Osteoblast (primary cell): ENCODE measurements at regions not wholly inside any gene's neighbourhood (a gene's known extent, or its start where the extent isn't known, plus 50 kb on each side); places are given as distances from the start of the nearest gene placed in this dataset.

ENCODE experiments used
- DNase-seq: peaks from one replicate; pipeline ENCODE4 v3.0.0; 2011; ENCODE audit warnings: low spot score, mixed read lengths; ENCODE audit not compliant: insufficient read length; ENCODE audit errors: missing footprints
- H2AFZ ChIP-seq: 2 replicates; pipeline ENCODE4 v1.6.0; 2011; ENCODE audit warnings: mild to moderate bottlenecking, low read length
- H3K27ac ChIP-seq: 2 replicates; pipeline ENCODE4 v1.5.1; 2011; ENCODE audit warnings: mild to moderate bottlenecking, low read depth, low read length, moderate library complexity
- H3K27me3 ChIP-seq: 2 replicates; pipeline ENCODE4 v1.6.0; 2012; ENCODE audit warnings: mild to moderate bottlenecking, control low read depth, inconsistent platforms, low read length, moderate library complexity; ENCODE audit not compliant: insufficient read depth
- H3K36me3 ChIP-seq: 2 replicates; pipeline ENCODE4 v1.5.1; 2011; ENCODE audit warnings: mild to moderate bottlenecking, low read length, control low read depth, moderate library complexity; ENCODE audit not compliant: insufficient read depth
- H3K4me1 ChIP-seq: 2 replicates; pipeline ENCODE4 v1.5.1; 2011; ENCODE audit warnings: mild to moderate bottlenecking, low read length, control low read depth, moderate library complexity; ENCODE audit not compliant: insufficient read depth
- H3K4me2 ChIP-seq: 2 replicates; pipeline ENCODE4 v1.6.0; 2011; ENCODE audit warnings: mild to moderate bottlenecking, low read length; ENCODE audit not compliant: insufficient read depth
- H3K4me3 ChIP-seq: fragments of 200-600 bp; sonication (generic); 3 replicates; pipeline ENCODE4 v1.5.1; 2012; ENCODE audit warnings: mild to moderate bottlenecking, low read length, inconsistent platforms; ENCODE audit not compliant: insufficient read depth
- H3K79me2 ChIP-seq: 2 replicates; pipeline ENCODE4 v1.6.0; 2012; ENCODE audit warnings: mild to moderate bottlenecking, low read length, control low read depth, inconsistent platforms; ENCODE audit not compliant: insufficient read depth
- H3K9me3 ChIP-seq: 2 replicates; pipeline ENCODE4 v1.5.1; 2011; ENCODE audit warnings: low read depth, low read length, control low read depth
- H4K20me1 ChIP-seq: 2 replicates; pipeline ENCODE4 v1.6.0; 2012; ENCODE audit warnings: mild to moderate bottlenecking, low read length, control low read depth; ENCODE audit not compliant: insufficient read depth
- TF ChIP-seq, protein P1 (sequence below): IDR thresholded peaks from 2 replicates; pipeline ENCODE4 v1.5.1; 2011; ENCODE audit warnings: mild to moderate bottlenecking, low read depth, low read length, moderate library complexity; ENCODE audit errors: extremely low read depth

DNA sequence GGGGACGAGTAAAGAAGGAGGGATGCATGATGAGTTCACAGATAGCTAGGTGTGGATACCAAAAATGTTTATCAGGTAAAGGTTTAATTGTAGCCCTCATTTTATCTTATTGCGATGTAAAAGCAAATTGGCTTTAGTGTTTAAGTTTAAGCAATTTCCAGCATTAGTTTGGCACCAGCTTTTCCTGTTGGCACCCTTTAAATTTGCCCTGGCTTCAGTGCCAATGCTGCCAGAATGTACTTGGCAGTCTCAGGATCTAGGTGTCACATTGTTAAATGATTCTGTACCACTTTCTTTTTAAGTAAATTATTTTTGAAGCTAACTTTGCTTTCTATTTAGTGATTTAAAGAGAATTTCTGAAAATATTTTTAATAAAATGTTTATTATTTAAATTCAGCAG, 681.8 kb downstream of the PCDH18 start:
- Histone ChIP-seq H3K4me3 (no peak overlapping the region), H4K20me1 (no peaks in the 10 kb centered on the region), H3K4me2 (no peak overlapping the region), H3K27ac (no peak overlapping the region), H3K27me3 (no peaks in the 10 kb centered on the region), H3K4me1 (no peaks in the 10 kb centered on the region), H3K9me3 (no peaks in the 10 kb centered on the region), H3K36me3 (no peaks in the 10 kb centered on the region), H3K79me2 (no peaks in the 10 kb centered on the region), H2AFZ (no peak overlapping the region)
- no peak for DNase-seq
- TF ChIP-seq, protein P1, sequence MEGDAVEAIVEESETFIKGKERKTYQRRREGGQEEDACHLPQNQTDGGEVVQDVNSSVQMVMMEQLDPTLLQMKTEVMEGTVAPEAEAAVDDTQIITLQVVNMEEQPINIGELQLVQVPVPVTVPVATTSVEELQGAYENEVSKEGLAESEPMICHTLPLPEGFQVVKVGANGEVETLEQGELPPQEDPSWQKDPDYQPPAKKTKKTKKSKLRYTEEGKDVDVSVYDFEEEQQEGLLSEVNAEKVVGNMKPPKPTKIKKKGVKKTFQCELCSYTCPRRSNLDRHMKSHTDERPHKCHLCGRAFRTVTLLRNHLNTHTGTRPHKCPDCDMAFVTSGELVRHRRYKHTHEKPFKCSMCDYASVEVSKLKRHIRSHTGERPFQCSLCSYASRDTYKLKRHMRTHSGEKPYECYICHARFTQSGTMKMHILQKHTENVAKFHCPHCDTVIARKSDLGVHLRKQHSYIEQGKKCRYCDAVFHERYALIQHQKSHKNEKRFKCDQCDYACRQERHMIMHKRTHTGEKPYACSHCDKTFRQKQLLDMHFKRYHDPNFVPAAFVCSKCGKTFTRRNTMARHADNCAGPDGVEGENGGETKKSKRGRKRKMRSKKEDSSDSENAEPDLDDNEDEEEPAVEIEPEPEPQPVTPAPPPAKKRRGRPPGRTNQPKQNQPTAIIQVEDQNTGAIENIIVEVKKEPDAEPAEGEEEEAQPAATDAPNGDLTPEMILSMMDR: no peak

DNA sequence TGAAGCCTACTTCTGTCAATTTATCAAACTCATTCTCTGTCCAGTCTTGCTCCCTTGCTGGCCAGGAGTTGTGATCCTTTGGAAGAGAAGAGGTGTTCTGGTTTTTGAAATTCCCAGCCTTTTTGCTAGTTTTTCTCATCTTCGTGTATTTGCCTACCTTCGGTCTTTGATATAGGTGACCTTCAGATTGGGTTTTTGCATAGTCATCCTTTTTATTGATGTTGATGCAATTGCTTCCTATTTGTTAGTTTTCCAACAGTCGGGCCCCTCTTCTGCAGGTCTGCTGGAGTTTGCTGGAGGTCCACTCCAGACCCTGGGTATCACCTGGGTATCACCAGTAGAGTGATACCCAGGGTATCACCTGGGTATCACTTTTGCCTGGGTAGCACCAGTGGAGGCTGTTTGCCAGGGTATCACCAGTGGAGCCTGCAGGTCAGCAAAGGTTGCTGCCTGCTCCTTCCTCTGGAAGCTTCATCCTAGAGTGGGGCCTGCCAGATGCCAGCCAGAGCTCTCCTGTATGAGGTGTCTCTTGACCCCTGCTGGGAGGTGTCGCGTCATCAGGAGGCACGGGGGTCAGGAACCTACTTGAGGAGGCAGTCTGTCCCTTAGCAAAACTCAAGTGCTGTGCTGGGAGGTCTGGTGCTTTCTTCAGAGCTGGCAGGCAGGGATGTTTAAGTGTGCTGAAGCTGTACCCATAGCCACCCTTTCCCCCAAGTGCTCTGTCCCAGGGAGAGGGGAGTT, 684.2 kb downstream of the PCDH18 start:
- Histone ChIP-seq H3K4me1 (no peaks in the 10 kb centered on the region), H3K4me3 (no peak overlapping the region), H3K9me3 (no peaks in the 10 kb centered on the region), H3K36me3 (no peaks in the 10 kb centered on the region), H3K27ac (no peak overlapping the region), H2AFZ (no peak overlapping the region), H4K20me1 (no peaks in the 10 kb centered on the region), H3K4me2 (no peak overlapping the region), H3K27me3 (no peaks in the 10 kb centered on the region), H3K79me2 (no peaks in the 10 kb centered on the region)
- TF ChIP-seq, protein P1: no peak
- DNase-seq: no peak

DNA sequence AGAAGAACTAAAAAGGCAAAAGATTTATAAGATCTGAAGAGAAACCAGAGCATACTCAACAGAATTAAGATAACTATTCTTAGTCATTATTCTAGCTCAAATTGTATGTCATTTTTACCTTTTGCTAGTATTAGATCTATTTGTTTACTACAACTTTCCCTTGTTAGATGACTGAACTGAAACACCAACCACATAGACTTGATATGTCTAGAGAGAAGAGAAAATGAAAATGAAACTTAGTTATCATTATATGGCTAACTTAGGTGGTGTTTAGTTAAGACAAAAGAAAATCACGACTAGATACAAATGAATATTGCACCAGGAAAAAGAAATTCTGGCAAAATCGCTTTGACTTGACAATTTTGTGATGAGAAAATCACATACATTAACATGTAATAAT, 690.8 kb downstream of the PCDH18 start:
- no peak overlapping the region for H2AFZ ChIP-seq
- TF ChIP-seq, protein P1: no peak
- no peak overlapping the region for H3K4me3 ChIP-seq
- no peak for DNase-seq
- no peaks in the 10 kb centered on the region for H3K9me3 ChIP-seq
- no peaks in the 10 kb centered on the region for H3K79me2 ChIP-seq
- H3K27ac ChIP-seq: no peak overlapping the region
- no peaks in the 10 kb centered on the region for H3K27me3 ChIP-seq
- H3K4me2 ChIP-seq: no peak overlapping the region
- no peaks in the 10 kb centered on the region for H3K4me1 ChIP-seq
- no peaks in the 10 kb centered on the region for H4K20me1 ChIP-seq
- no peaks in the 10 kb centered on the region for H3K36me3 ChIP-seq

DNA sequence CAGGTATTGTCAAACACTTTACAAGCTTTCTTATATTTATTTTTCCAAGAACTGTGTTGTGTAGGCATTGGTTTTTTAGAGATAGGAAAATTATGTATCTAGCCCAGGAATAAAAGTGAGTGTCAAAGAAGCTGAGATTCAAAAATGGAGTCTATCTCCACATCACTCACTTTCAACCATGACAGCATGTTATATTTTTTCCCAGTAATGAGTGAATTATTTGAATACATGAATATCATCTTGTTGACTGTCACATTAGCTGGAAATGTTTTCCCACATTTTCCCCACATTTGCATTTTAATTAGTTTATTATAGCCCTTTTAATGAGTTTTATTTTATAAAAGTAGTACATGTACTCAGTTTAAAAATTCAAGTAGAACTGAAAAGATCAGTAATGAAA, 693.7 kb downstream of the PCDH18 start:
- H3K79me2 ChIP-seq: no peaks in the 10 kb centered on the region
- H3K36me3 ChIP-seq: no peaks in the 10 kb centered on the region
- no peak overlapping the region for H3K4me2 ChIP-seq
- no peaks in the 10 kb centered on the region for H3K27me3 ChIP-seq
- H2AFZ ChIP-seq: no peak overlapping the region
- H3K9me3 ChIP-seq: no peaks in the 10 kb centered on the region
- no peaks in the 10 kb centered on the region for H3K4me1 ChIP-seq
- TF ChIP-seq, protein P1: no peak
- no peak overlapping the region for H3K4me3 ChIP-seq
- H4K20me1 ChIP-seq: no peaks in the 10 kb centered on the region
- no peak overlapping the region for H3K27ac ChIP-seq
- DNase-seq: no peak
